ENCODE measurements at regions not wholly inside any gene's neighbourhood (a gene's known extent, or its start where the extent isn't known, plus 50 kb on each side); places are given as distances from the start of the nearest gene placed in this dataset.

DNA sequence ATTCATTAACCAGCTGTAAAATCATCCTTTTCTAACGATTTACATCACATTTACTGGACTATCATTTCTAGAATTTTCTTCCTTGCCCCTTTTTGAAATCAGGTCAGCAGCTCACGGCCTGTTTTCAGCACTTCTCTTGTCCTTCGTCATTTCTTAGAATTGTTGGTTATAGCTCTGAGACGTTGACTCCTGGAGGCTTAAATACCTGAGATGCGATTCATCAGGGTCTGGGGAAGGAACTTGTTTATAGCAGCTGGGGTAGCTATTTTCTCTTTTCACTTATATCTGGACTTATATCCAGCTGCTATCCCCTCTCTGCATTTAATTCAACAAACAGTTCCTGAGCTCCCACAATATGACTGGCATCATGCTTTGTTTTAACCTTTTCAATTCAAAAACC is 338.7 kb upstream of the TNRC6C start:
- TF ChIP-seq, protein P1, sequence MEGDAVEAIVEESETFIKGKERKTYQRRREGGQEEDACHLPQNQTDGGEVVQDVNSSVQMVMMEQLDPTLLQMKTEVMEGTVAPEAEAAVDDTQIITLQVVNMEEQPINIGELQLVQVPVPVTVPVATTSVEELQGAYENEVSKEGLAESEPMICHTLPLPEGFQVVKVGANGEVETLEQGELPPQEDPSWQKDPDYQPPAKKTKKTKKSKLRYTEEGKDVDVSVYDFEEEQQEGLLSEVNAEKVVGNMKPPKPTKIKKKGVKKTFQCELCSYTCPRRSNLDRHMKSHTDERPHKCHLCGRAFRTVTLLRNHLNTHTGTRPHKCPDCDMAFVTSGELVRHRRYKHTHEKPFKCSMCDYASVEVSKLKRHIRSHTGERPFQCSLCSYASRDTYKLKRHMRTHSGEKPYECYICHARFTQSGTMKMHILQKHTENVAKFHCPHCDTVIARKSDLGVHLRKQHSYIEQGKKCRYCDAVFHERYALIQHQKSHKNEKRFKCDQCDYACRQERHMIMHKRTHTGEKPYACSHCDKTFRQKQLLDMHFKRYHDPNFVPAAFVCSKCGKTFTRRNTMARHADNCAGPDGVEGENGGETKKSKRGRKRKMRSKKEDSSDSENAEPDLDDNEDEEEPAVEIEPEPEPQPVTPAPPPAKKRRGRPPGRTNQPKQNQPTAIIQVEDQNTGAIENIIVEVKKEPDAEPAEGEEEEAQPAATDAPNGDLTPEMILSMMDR (IDR thresholded peaks at IDR 0.05), result no peak
- no peak for TF ChIP-seq POLR2AphosphoS5 (IDR thresholded peaks at IDR 0.05)

Measured in stomach (tissue), 4 donors.